ENCODE measurements at regions not wholly inside any gene's neighbourhood (a gene's known extent, or its start where the extent isn't known, plus 50 kb on each side); places are given as distances from the start of the nearest gene placed in this dataset.

- TF ChIP-seq FOXS1 (CRISPR knock-in tag; IDR thresholded peaks at IDR 0.05) (no peak), RARB (CRISPR knock-in tag; IDR thresholded peaks at IDR 0.05) (no peak), EHF (CRISPR knock-in tag; IDR thresholded peaks at IDR 0.05) (no peak), TFCP2L1 (CRISPR knock-in tag; IDR thresholded peaks at IDR 0.05) (no peak), HOXA7 (CRISPR knock-in tag; IDR thresholded peaks at IDR 0.05) (no peak)
Observed at GRCh38 chrX:131217989-131218388, 71.1 kb downstream of the IGSF1 start (continued).

GRCh38 chrX:131216828-131217227, 72.3 kb downstream of the IGSF1 start:
- Histone ChIP-seq H3K27ac (no peak overlapping the region), H3K4me1 (no peaks in the 10 kb centered on the region), H3K4me2 (no peak overlapping the region), H3K9me3 (no peaks in the 10 kb centered on the region), H3K4me3 (no peak overlapping the region)
- DNase-seq (ENCODE audit: low read depth in 1 of 2, low spot score in 1 of 2) (no peak), ATAC-seq (no peak), FAIRE-seq (no peak)
- POLR2A ChIA-PET: no interaction called here
- WGBS (ENCODE audit: missing lambda C conversion rate): 3% methylated on average over 3 of the region's 3 CpGs
- TF ChIP-seq EHMT2 (IDR thresholded peaks at IDR 0.05; ENCODE audit: low read depth): no peak
- no peak for TF ChIP-seq NPAS2 (CRISPR knock-in tag; IDR thresholded peaks at IDR 0.05; ENCODE audit: borderline replicate concordance)
- TF ChIP-seq BHLHE40 (IDR thresholded peaks at IDR 0.05; ENCODE audit: low read depth, low read length): no peak
- no peak for TF ChIP-seq E2F6 (IDR thresholded peaks at IDR 0.05; ENCODE audit: borderline replicate concordance, low read depth)
- TF ChIP-seq CBX8 (IDR thresholded peaks at IDR 0.05): no peak
- TF ChIP-seq PHF8 (IDR thresholded peaks at IDR 0.05; ENCODE audit: borderline replicate concordance, low read depth): no peak
- no peak for TF ChIP-seq HDAC2 (IDR thresholded peaks at IDR 0.05)
- TF ChIP-seq EHF (CRISPR knock-in tag; IDR thresholded peaks at IDR 0.05): no peak
- no peak for TF ChIP-seq CTCF (IDR thresholded peaks at IDR 0.05)
- TF ChIP-seq CHD4 (IDR thresholded peaks at IDR 0.05; ENCODE audit: borderline replicate concordance): no peak
- CTCF ChIA-PET: no interaction called here

GRCh38 chrX:131213400-131213799, 75.7 kb downstream of the IGSF1 start:
- ATAC-seq: no peak
- Histone ChIP-seq H3K4me2 (no peak overlapping the region), H3K27ac (no peak overlapping the region), H3K4me1 (no peaks in the 10 kb centered on the region), H3K4me3 (no peak overlapping the region), H3K9me3 (no peaks in the 10 kb centered on the region)
- ChIA-PET CTCF (no interaction called here), POLR2A (no interaction called here)
- no peak for TF ChIP-seq SREBF2 (IDR thresholded peaks at IDR 0.05)
- no peak for TF ChIP-seq NFE2L2 (conservative IDR thresholded peaks at IDR 0.05; ENCODE audit: low read length)
- no peak for TF ChIP-seq MYC (IDR thresholded peaks at IDR 0.05; ENCODE audit: borderline replicate concordance, low read length)
- TF ChIP-seq CHD2 (IDR thresholded peaks at IDR 0.05; ENCODE audit: low read length, partially characterized antibody): no peak
- TF ChIP-seq CHD4 (IDR thresholded peaks at IDR 0.05; ENCODE audit: borderline replicate concordance): no peak
- TF ChIP-seq HOXB5 (CRISPR knock-in tag; IDR thresholded peaks at IDR 0.05): no peak
- no peak for TF ChIP-seq E2F6 (IDR thresholded peaks at IDR 0.05; ENCODE audit: borderline replicate concordance, low read depth)
- TF ChIP-seq CBX2 (IDR thresholded peaks at IDR 0.05; ENCODE audit: borderline replicate concordance, low read depth): no peak
- no peak for TF ChIP-seq NR3C1 (IDR thresholded peaks at IDR 0.05)
- no peak for TF ChIP-seq USF2 (IDR thresholded peaks at IDR 0.05)
- no peak for TF ChIP-seq POLR2A (IDR thresholded peaks at IDR 0.05; ENCODE audit: low read length)
- TF ChIP-seq ESRRA (IDR thresholded peaks at IDR 0.05; ENCODE audit: borderline replicate concordance, low read length): no peak
- TF ChIP-seq HOXA7 (CRISPR knock-in tag; IDR thresholded peaks at IDR 0.05): no peak
- no peak for DNase-seq (ENCODE audit: low read depth in 1 of 2, low spot score in 1 of 2)
- 14% methylated on average over 4 of the region's 5 CpGs for WGBS (ENCODE audit: missing lambda C conversion rate)
- no peak for FAIRE-seq

All from A549 (cell line).